MCF 10A (cell line): ENCODE measurements at regions not wholly inside any gene's neighbourhood (a gene's known extent, or its start where the extent isn't known, plus 50 kb on each side); places are given as distances from the start of the nearest gene placed in this dataset.

ENCODE experiments used
- BruUV-seq: library from RNA; stranded (reverse); fragments of 400-500 nt; replicated peaks from 2 replicates; lab custom pipeline; 2021; lab: Mats Ljungman, UMichigan
- CTCF ChIA-PET: fragments of 300-600 bp; sonication (Branson Sonifier 250); formaldehyde crosslinking; extraction: SDS; loops from one replicate; lab custom pipeline; 2021; ENCODE audit warnings: antibody characterized with exemption, inconsistent platforms; lab: Yijun Ruan, JAX
- POLR2A ChIA-PET: fragments of 300-600, 350-650 bp; sonication (Branson Sonifier 250); formaldehyde crosslinking; extraction: SDS; loops from one replicate; lab custom pipeline; 2020; ENCODE audit warnings: antibody characterized with exemption, inconsistent platforms; lab: Yijun Ruan, JAX
- DNase-seq: peaks from one replicate; pipeline ENCODE4 v3.0.0-alpha.2; 2018; ENCODE audit not compliant: unreplicated experiment
- H3K27ac Mint-ChIP-seq: one replicate; pipeline ENCODE4 v1.8.0; 2022; ENCODE audit warnings: mild to moderate bottlenecking, low read depth, mixed read lengths; ENCODE audit not compliant: unreplicated experiment
- H3K27me3 Mint-ChIP-seq: one replicate; pipeline ENCODE4 v1.8.0; 2022; ENCODE audit warnings: mixed read lengths; ENCODE audit not compliant: insufficient read depth, unreplicated experiment
- H3K36me3 Mint-ChIP-seq: one replicate; pipeline ENCODE4 v1.8.0; 2022; ENCODE audit warnings: mild to moderate bottlenecking, moderate library complexity, mixed read lengths; ENCODE audit not compliant: insufficient read depth, unreplicated experiment
- H3K4me1 Mint-ChIP-seq: one replicate; pipeline ENCODE4 v1.8.0; 2022; ENCODE audit warnings: mixed read lengths; ENCODE audit not compliant: insufficient read depth, unreplicated experiment
- H3K4me3 Mint-ChIP-seq: one replicate; pipeline ENCODE4 v1.8.0; 2022; ENCODE audit warnings: mild to moderate bottlenecking, moderate library complexity, mixed read lengths; ENCODE audit not compliant: unreplicated experiment
- H3K9me3 Mint-ChIP-seq: one replicate; pipeline ENCODE4 v1.8.0; 2022; ENCODE audit warnings: mixed read lengths; ENCODE audit not compliant: unreplicated experiment
- CTCF ChIP-seq: fragments of 200-600 bp; IDR thresholded peaks from one replicate; pipeline ENCODE4 v1.8.0; 2022; ENCODE audit warnings: antibody characterized with exemption, mild to moderate bottlenecking; ENCODE audit not compliant: unreplicated experiment
- intact Hi-C: fragments of 100-400 bp; cut with micrococcal nuclease; formaldehyde crosslinking; loops from 2 replicates; pipeline ENCODE4 v1.14.1; 2022

GRCh38 chr1:17920881-17921640, 165.9 kb downstream of the ACTL8 start:
- no peak for DNase-seq
- no peaks in the 10 kb centered on the region for H3K9me3 Mint-ChIP-seq
- intact Hi-C loops: no loop called here
- POLR2A ChIA-PET: no interaction called here
- H3K27me3 Mint-ChIP-seq: peaks cover 49% of the 10 kb centered on the region
- no peak overlapping the region for H3K27ac Mint-ChIP-seq
- no peak for TF ChIP-seq CTCF
- H3K36me3 Mint-ChIP-seq: no peaks in the 10 kb centered on the region
- no peak overlapping the region for H3K4me3 Mint-ChIP-seq
- no TSS peak for BruUV-seq
- H3K4me1 Mint-ChIP-seq: no peaks in the 10 kb centered on the region
- CTCF ChIA-PET: interaction anchor here (0.8 kb wide), 1 partner anchor 180 kb away, joined by 3 read pairs; no protein-coding TSS in a partner anchor

- TF ChIP-seq CTCF: peak; percentile 53
- ChIA-PET POLR2A (no interaction called here), CTCF (interaction anchor here (0.6 to 2.2 kb wide), 12 partner anchors 8 to 658 kb away, joined by 3 to 14 read pairs (median 3); no protein-coding TSS in a partner anchor)
- peak; percentile 54 for DNase-seq
- Mint-ChIP-seq H3K27ac (no peak overlapping the region), H3K4me1 (no peaks in the 10 kb centered on the region), H3K36me3 (no peaks in the 10 kb centered on the region), H3K27me3 (peaks cover 45% of the 10 kb centered on the region), H3K9me3 (no peaks in the 10 kb centered on the region), H3K4me3 (no peak overlapping the region)
- BruUV-seq: no TSS peak
- intact Hi-C loops: loop anchor here (1.0 to 2.0 kb wide), 5 partner anchors 118 to 658 kb away; no protein-coding TSS in a partner anchor
These were observed 167.7 kb downstream of the ACTL8 start for GRCh38 chr1:17922833-17923232.

- H3K27ac Mint-ChIP-seq: no peak overlapping the region
- H3K36me3 Mint-ChIP-seq: no peaks in the 10 kb centered on the region
- no peak for TF ChIP-seq CTCF
- intact Hi-C loops: loop anchor here (1.0 to 2.0 kb wide), 5 partner anchors 118 to 658 kb away; no protein-coding TSS in a partner anchor
- peaks cover 54% of the 10 kb centered on the region for H3K27me3 Mint-ChIP-seq
- ChIA-PET POLR2A (no interaction called here), CTCF (interaction anchor here (0.6 to 2.2 kb wide), 8 partner anchors 9 to 658 kb away, joined by 3 to 14 read pairs (median 3); no protein-coding TSS in a partner anchor)
- no peaks in the 10 kb centered on the region for H3K4me1 Mint-ChIP-seq
- H3K9me3 Mint-ChIP-seq: no peaks in the 10 kb centered on the region
- no TSS peak for BruUV-seq
- DNase-seq: no peak
- H3K4me3 Mint-ChIP-seq: no peak overlapping the region
These were observed 168.5 kb downstream of the ACTL8 start for GRCh38 chr1:17923666-17924065.

DNA sequence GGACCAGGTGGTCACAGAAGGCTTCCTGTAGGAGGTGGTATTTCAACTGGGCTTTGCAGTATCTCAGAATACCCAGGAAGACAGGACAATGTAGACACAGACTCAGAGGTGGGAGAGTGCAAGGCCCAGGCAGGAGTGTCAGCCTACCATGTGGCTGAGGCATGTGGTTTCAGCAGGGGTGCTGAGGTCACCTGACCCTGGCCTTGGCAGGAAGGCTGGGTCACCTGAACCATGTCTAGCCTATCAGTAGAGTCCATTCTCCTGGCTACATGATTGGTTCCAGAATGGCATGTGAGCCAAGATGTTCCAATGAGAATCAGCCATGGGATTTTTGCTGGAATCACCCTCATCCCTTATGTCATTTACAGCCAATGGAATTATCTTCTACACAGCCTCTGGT, 169.4 kb downstream of the ACTL8 start:
- Mint-ChIP-seq H3K27me3 (peaks cover 56% of the 10 kb centered on the region), H3K4me1 (no peaks in the 10 kb centered on the region), H3K27ac (no peak overlapping the region), H3K4me3 (no peak overlapping the region), H3K36me3 (no peaks in the 10 kb centered on the region), H3K9me3 (no peaks in the 10 kb centered on the region)
- intact Hi-C loops: no loop called here
- BruUV-seq: no TSS peak
- TF ChIP-seq CTCF: no peak
- CTCF ChIA-PET: interaction anchor here (1.5 to 2.2 kb wide), 2 partner anchors 174 to 175 kb away, joined by 5 to 14 read pairs; no protein-coding TSS in a partner anchor
- no peak for DNase-seq
- POLR2A ChIA-PET: no interaction called here
